GM19239 (cell line): ENCODE measurements at regions not wholly inside any gene's neighbourhood (a gene's known extent, or its start where the extent isn't known, plus 50 kb on each side); places are given as distances from the start of the nearest gene placed in this dataset.
"Not testable (repeated sequence)": the region's sequence is repeated elsewhere in the genome, so short reads cannot be mapped to it uniquely, and the experiment has no call there.

ENCODE experiments used
- DNase-seq: peaks from one replicate; pipeline ENCODE4 v3.0.0; 2011; ENCODE audit warnings: low spot score; ENCODE audit not compliant: insufficient read length
- FAIRE-seq: peaks from 2 replicates; lab custom pipeline; 2011; peaks lifted over from hg19 to GRCh38; lab: Jason Lieb, UNC

DNA sequence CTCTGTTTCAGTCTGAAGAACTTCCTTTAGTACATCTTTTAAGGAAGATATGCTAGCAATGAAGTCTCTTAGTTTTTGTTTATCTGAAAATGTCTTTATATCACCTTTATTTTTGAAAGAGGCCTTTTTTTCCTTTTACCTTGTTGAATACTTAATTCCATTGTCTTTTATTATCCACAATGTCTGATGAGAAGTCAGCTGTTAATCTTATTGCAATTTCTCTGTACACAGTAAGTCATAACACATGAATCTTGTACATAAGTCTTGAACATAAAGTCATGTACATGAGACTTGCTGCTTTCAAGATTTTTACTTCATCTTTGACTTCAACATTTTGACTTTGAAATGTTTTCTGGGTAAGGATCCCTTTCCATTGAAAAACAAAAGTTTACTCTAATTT lies 424.3 kb upstream of the ATP10A start:
- no peak for FAIRE-seq
- DNase-seq, result no peak

DNA sequence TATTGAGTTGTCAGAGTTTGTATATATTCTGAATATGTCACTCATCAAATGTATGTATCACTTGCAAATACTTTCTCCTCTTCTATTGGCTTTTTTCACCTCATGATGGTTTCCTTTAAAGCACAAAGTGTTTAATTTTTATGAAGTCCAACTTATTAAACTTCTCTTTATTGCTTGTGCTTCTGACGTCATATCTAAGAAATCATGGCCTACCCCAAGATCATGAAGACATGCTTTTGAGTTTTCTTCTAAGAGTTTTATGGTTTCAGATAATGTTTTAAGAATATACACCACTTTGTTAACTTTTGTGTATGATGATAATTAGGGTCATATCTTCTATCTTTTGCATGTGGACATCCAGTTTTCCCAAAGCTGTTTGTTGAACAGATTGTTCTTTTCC lies 417.2 kb upstream of the ATP10A start:
- DNase-seq, result no peak

DNA sequence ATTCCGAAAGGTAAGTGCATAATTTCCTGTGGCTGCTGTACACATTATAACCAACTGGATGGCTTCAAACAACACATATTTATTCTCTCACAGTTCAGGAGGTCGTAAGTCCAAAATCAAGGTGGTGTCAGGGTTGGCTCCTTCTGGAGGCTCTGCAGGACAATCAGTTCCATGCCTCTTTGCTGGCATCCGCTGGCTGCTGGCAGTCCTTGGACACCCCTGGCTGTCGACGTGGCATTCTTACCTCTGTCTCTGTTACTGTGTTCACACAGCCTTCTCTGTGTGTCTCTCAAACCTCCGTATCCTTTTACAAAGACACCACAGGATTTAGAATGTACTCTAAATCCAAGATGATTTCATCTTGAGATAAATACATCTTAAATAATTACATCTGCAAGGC lies 398.8 kb upstream of the ATP10A start:
- FAIRE-seq (no peak), DNase-seq (no peak)

More for the DNA sequence above, 417.2 kb upstream of the ATP10A start:
- FAIRE-seq, result no peak

DNA sequence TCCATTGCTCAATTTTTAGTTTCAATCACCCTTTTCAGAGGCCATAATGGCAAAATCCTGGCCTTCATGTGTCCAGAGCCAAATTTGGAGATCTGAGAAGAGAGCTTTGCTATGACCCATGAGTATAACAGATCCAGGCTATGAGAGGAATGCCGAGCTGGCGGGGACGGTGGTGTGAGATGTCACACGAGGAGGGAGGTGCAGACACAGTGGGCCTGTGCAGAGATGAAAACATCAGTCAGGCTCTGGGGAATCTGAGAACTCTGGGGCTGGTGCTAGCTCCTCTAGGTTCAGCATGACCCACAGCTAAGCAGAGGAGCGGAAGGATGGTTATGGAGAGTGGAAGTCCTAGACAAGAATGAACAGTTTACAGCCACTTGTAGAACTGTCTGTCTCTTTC lies 398.3 kb upstream of the ATP10A start:
- no peak for FAIRE-seq
- DNase-seq, result no peak

DNA sequence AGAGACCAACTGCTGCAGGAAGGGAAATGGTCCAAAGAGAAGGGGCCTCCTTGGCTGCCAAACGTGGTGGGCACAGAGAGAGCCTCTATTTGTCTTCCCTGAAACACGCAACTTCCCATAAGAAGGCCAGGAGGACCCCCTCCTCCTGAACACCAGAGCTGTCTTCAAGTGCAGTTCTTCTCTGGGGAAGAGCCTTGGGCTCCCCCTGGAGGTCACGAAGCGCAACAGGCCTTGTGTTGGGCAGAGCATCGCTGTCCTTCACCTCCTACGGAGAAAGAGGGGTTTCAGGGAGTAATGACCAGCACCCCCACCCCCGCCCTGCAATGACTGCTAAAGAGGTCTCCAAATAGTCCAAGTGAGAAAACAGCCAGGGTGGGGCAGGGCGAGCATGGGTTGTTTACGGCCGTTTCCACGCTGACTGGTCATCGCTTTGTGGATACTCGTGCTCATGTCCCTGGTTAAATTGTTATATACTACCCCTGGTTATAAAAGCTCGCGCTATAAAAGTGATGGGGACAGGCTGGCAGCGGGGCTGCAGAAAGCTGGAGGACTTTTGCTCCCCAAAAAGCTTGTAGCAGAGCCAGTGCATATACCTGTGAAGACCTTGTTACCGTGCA lies 397.5 kb upstream of the ATP10A start:
- FAIRE-seq, result no peak

DNA sequence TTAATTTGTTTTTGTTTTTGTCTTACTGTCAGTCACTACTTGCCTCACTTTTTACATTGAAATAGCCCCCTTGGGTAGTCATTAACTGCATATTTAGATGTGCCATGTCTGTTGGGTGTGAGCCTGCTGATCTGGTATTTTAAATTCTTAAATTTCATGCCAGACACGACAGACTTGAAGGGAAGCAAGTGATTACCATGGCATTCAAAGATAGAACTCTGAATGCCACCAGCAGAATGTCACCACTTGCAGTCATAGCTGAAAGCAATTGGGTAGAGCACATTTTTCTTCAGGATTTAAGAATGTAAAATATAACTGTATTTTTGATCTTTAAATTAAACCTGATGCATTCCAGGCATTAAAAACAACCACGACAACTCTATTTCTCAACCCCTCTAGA lies 396.5 kb upstream of the ATP10A start:
- no peak for FAIRE-seq
- no peak for DNase-seq

More for the DNA sequence above, 397.5 kb upstream of the ATP10A start:
- no peak for DNase-seq

DNA sequence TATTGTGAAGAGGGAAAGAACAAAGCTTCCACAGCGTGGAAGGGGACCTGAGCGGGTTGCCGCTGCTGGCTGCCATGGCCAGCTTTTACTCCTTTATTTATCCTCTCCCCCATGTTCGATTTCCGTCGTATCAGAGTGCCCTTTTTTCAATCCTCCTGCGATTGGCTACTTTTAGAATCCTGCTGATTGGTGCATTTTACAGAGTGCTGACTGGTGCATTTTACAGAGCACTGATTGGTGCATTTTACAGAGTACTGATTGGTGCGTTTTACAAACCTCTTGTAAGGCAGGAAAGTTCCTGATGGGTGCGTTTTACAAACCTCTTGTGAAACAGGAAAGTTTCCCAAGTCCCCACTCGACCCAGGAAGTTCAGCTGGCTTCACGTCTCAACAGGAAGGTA lies 381.7 kb upstream of the ATP10A start:
- not testable (repeated sequence) for FAIRE-seq, DNase-seq

DNA sequence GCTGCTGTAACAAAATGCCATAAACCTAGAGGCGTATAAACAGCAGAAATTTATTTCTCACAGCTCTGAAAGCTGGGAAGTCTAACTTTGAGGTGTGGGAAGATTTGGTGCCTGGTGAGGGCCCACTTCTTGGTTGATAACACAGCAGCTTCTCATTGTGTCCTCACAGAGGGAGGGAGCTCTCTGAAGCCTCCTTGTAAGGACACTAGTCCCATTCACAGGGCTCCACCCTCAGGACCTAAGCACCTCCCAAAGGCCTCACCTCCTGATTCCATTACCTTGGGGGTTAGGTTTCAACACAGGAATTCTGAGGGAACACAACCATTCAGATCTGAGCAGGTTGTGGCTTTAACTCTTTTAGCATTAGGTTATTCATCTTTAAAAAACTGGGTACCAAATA lies 380.3 kb upstream of the ATP10A start:
- no peak for FAIRE-seq

DNA sequence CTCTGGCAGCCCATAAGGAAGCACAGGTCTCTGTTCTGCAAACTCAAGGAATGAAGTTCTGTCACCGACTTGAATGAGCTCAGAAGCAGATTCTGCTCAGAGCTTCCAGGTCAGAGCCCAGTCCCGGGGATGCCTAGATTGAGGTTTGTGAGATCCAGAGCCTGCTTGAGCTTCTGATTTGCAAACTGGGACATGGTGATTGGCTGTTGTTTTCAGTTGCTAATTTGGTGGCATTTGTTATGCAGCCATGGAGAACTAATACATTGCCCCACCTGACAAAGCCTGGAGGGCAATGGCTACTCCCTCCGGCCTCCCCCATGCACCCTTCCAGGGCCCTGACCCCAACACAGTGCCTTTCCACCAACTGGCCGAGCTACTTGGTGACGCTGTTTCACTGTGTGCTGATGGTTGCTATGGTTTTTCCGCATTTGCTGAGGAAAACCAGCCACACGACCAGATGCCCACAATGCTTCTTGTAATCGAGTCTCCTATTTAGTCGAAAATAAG lies 379.5 kb upstream of the ATP10A start:
- no peak for FAIRE-seq
- no peak for DNase-seq

More for the DNA sequence above, 380.3 kb upstream of the ATP10A start:
- no peak for DNase-seq

DNA sequence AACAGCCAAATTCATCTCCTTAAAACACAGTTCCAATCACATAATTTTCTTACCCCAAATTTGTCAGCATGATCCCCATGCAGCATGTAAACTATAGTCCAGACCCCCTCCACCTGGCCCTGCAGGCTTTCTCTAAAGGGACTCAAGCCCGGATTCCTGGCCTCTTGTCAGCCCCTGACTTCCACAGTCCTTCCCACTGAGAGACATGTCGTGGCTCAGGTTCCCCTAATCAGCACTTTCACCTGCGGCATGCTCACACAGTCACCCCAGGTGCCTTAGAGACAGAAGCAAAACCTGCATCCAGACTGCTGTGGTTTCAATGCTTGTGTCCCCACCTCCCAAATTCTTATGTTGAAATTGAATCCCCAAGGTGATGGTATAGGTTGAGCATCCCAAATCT lies 372.7 kb upstream of the ATP10A start:
- no peak for FAIRE-seq

DNA sequence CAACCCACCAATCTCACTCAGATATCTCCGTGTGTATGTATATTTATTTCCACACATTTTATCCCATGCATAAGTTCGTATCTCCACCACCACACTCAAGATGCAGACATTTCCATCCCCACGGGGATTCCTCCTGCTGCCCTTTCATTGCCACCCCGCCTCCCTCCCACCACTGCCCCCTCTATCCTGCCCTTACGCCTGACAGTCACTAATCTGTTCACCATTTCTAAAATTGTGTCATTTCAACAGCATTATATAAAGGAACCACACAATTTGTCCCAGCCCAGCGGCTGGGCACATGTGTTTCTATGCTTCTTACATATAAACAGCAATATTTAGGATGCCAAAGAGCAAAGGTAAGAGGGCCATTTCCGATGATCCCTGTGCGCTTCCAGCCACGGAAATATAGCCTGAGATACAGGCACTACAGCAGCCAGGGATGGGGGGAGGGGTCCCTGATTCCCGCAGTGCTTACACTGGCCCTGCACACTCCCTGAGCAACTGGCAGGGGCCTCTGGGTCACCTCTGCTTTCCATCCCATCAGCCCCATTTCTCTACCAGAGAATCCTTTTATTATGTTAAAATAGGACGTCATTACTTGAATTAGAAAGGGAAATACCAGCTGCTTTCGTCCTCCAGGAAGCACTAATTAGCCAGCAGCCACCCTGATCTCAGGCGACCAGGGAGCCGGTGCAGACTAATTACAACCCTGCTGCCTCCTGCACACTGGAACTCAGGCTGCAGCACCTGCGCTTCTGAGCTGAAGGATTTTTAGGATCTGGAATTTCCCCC lies 372.0 kb upstream of the ATP10A start:
- no peak for FAIRE-seq
- no peak for DNase-seq

More for the DNA sequence above, 372.7 kb upstream of the ATP10A start:
- DNase-seq, result no peak

DNA sequence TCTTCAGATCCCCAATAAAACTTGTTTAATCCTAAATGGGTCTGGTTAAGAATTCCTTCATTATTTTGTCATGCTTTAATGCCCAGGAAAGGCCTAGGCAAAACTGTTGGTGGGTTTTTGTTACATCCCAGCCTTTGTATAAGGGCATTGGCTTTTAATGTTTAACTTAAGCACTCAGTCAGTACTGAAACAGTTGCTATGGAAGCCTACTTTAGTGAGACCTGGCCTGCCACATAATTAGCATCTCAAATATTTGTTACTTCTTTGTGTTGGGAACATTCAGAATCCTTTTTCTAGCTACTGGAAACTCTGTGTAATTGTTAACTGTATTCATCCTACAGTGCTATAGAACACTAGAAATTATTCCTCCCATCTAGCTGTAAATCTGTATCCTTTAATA lies 369.6 kb upstream of the ATP10A start:
- DNase-seq, result no peak
- no peak for FAIRE-seq

DNA sequence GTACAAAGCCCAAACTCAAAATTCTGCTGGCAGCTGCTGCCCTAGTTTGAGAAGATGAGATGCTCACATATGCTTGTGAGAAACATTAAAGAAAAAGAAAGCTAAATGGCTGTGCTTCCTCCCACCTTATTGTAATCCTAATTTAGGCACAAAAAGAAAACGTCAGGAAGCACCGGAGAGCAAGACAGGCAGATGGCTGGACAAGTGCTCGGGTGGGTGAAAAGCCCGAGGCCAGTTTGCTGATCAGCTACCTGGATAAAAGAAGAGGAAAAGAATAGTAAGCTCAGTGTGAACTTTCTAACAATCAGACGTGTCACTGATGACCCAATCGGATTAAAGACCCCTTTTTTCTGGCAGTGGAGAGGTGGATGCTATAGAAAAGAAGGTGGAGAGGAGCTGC lies 368.0 kb upstream of the ATP10A start:
- FAIRE-seq, result no peak
- no peak for DNase-seq

DNA sequence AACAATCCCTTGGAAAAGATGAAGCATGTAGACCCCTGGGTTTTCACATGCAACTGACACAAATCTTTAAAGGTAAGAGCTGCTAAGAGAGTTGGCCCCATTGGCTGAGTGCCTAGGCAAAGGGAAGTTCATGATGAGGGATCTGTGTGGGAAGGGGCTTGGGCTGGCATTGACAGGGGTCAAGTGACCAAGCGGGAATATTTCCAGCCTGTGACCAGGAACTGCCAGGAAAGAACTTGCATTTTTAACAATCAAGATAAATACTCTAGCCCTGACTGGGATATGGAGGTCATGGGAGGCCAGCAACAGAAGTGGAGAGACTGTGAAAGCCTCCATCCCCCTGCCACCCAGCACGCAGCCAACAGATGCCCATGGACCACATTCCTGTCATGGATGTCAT lies 361.1 kb upstream of the ATP10A start:
- FAIRE-seq (no peak), DNase-seq (no peak)

DNA sequence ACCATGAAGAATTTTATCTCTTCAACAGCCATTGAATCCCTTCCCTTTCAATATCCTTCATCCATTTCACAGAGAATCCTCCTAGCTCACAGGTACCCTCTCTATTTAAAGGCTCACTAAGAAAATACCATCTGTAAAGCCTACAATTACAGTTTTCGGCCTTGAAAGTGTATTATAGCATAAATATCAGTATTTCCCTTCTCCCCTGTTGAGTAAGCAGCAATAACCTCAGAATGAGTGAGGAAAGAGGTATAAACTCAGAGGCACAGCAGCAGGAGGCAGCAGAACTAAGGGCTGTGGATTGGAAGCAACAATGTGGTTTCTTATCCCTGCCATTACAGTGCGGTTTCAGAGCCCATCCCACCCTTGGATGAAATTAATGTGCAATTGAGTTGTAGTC lies 360.6 kb upstream of the ATP10A start:
- FAIRE-seq (no peak), DNase-seq (no peak)

DNA sequence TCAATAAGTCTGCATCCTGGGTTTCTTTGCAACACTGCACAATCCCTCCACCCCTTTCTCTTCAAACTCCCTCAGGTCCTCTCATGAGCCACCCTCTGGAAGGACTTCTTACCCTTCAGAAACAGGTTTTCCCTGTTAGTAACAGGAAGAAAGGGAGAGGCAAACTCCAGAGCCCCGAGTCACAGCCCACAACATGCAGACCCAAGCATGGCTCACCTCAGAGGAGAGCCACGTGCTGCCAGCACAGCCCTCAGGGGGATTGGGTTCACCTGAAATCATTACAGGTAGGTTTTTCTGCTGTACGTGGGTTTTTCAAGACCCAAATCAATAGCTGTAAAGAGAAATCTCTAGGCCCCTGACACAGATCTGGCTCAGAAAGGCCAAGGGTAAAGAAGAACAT lies 359.7 kb upstream of the ATP10A start:
- DNase-seq (no peak), FAIRE-seq (no peak)

DNA sequence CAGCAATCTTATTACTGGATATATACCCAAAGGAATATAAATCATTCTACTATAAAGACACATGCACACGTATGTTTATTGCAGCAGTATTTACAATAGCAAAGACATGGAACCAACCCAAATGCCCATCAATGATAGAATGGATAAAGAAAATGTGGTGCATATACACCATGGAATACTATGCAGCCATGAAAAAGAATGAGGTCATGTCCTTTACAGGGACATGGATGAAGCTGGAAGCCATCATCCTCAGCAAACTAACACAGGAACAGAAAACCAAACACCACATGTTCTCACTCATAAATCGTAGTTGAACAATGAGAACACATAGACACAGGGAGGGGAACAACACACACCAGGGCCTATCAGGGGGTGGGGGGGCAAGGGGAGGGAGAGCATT lies 353.9 kb upstream of the ATP10A start:
- DNase-seq, FAIRE-seq: not testable (repeated sequence)

DNA sequence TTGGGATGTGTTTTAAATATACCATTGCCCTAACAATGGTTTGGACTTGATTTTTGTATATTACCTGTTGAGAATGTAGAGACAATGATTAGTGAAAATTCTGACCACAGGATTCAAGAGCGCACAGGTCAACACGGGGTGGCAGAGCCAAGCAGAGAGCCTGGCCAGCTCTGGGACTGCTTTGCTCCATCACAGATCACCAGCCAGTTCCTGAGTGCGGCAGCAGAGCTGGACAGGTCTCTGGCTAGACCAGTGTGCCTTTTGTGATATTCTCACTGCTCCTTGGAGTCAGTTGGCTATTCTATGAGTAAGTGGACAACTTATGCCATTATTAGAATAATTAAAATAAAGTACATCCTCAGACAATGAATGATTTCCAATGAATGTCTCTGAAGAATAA lies 351.2 kb upstream of the ATP10A start:
- FAIRE-seq (no peak), DNase-seq (no peak)

DNA sequence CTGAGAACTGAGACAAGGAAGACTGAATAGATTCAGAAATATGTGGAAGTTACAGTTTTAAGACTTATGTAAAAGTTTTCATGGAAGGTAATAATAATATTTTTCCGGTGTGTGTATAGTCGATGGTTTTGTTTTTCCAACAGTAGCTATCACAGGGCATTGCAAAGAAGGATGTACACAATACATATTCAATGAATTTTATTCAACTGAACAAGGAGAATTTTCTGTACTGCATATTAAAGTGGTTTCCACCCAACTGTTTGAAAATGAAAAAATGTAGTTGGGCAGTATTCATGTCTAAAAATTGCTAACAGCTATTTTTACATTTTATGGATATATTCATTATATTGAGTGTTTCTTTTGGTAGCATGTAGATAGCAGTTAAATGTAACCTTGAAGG lies 350.3 kb upstream of the ATP10A start:
- FAIRE-seq (no peak), DNase-seq (no peak)

DNA sequence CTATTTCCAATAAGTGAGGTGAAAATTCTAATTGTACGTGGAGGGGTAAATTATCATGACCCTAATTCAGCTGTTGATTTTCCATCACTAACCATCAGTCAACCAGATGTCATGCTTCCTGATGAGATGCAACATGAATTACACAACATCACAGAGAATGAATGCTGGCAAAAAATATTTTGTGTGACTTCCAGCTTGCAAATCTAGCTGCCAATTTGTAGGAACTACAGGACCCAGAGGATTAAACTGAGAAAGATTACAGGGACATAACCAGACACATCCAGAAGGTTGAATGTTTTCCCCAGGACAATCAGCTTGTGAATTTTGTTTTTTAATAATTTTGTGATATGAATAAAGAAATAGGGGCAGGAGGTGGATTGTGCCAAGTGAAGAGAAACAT lies 349.0 kb upstream of the ATP10A start:
- DNase-seq (no peak), FAIRE-seq (no peak)

DNA sequence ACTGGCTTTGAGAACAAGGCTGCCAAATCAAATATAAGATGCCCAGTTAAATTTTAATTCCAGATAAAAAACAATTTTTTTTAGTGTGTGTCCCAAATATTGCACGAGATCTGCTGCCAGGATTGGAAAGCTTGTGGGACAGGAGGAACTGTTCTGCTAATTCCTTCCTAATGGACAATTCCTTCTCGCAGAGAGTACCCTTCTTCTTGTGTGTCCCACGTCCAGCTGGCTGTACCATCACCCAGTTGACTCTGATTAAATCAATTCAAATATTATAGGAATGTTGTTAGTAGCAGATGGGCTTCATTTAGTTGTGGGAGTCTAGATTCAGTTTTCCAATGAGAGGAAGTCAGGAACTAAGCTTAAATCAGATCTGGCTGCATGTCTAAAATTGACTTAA lies 347.9 kb upstream of the ATP10A start:
- DNase-seq, result no peak
- FAIRE-seq, result no peak
